Esophagus muscularis mucosa (tissue), 4 donors: ENCODE measurements at regions not wholly inside any gene's neighbourhood (a gene's known extent, or its start where the extent isn't known, plus 50 kb on each side); places are given as distances from the start of the nearest gene placed in this dataset.
"Not testable (repeated sequence)": the region's sequence is repeated elsewhere in the genome, so short reads cannot be mapped to it uniquely, and the experiment has no call there.

Experiments
- DNase-seq: peaks from one replicate; pipeline ENCODE4 v3.0.0-alpha.2; 2017; ENCODE audit errors: extremely low spot score
- H3K27ac ChIP-seq, 4 donors: fragments of 200-600 bp; sonication (generic); replicated peaks in 1 of 4; 1 replicate in 3 of 4; 2 replicates in 1 of 4; pipeline ENCODE4 v1.5.1; 2016 to 2019; ENCODE audit warnings: mild to moderate bottlenecking in 1 of 4
- H3K27me3 ChIP-seq, 4 donors: fragments of 200-600 bp; sonication (generic); one replicate each; pipeline versions ENCODE4 v1.5.1 to v1.6.0; 2016 to 2019
- H3K36me3 ChIP-seq, 4 donors: fragments of 200-600 bp; sonication (generic); one replicate each; pipeline ENCODE4 v1.5.1; 2016 to 2019
- H3K4me1 ChIP-seq, 4 donors: fragments of 200-600 bp; sonication (generic); one replicate each; pipeline ENCODE4 v1.5.1; 2016 to 2019
- H3K4me3 ChIP-seq, 4 donors: fragments of 200-600 bp; sonication (generic); 1 replicate in 2 of 4; 2 replicates in 2 of 4; pipeline ENCODE4 v1.5.1; 2016 to 2019; ENCODE audit warnings: mild to moderate bottlenecking in 4 of 4, moderate library complexity in 1 of 4
- H3K9me3 ChIP-seq, 4 donors: fragments of 200-600 bp; sonication (generic); 1 replicate in 3 of 4; 2 replicates in 1 of 4; pipeline ENCODE4 v1.5.1; 2016 to 2019
- CTCF ChIP-seq, 3 experiments: fragments of 200-600 bp in 2 of 3; fragments of 450-650 bp in 1 of 3; sonication (generic) in 2 of 3; IDR thresholded peaks; one replicate each; pipeline ENCODE4 v1.5.1; 2017 to 2019; ENCODE audit warnings: antibody characterized with exemption in 3 of 3, mild to moderate bottlenecking in 2 of 3, moderate library complexity in 1 of 3
- EP300 ChIP-seq: sonication (generic); formaldehyde crosslinking; IDR thresholded peaks from one replicate; pipeline ENCODE4 v1.6.1; 2017; ENCODE audit warnings: antibody characterized with exemption
- POLR2A ChIP-seq: fragments of 450-650 bp; IDR thresholded peaks from one replicate; pipeline ENCODE4 v1.6.1; 2017; ENCODE audit warnings: antibody characterized with exemption, moderate library complexity, mild to moderate bottlenecking, low read depth
- POLR2AphosphoS5 ChIP-seq, 2 donors: sonication (generic); formaldehyde crosslinking; IDR thresholded peaks; one replicate each; pipeline ENCODE4 v1.6.1; 2017; ENCODE audit warnings: antibody characterized with exemption in 2 of 2
- WGBS: methylation state at CpG from one replicate; pipeline ENCODE4 v1.1.5; 2018; 5-methylcytosine and 5-hydroxymethylcytosine counted together
- intact Hi-C: fragments of 100-400 bp; cut with DNase I; formaldehyde crosslinking; loops from one replicate; pipeline ENCODE4 v1.15.1; 2023

GRCh38 chr22:26082866-26083265 is 86.4 kb upstream of the SEZ6L start:
- Histone ChIP-seq H3K9me3 (no peaks in the 10 kb centered on the region), H3K27me3 (peaks cover 0 to 48% (median 0%) of the 10 kb centered on the region in 4 donors), H3K36me3 (no peaks in the 10 kb centered on the region), H3K4me1 (no peaks in the 10 kb centered on the region), H3K27ac (no peak overlapping the region), H3K4me3 (no peak overlapping the region)
- DNase-seq: no peak
- no peak for TF ChIP-seq POLR2AphosphoS5 (IDR thresholded peaks at IDR 0.05)
- TF ChIP-seq POLR2A: no peak
- no peak for TF ChIP-seq CTCF (IDR thresholded peaks at IDR 0.05)
- no peak for TF ChIP-seq EP300
- intact Hi-C loops: no loop called here

GRCh38 chr22:26086359-26086758 is 82.9 kb upstream of the SEZ6L start:
- intact Hi-C loops: no loop called here
- WGBS: 44% methylated on average over 1 of the region's 1 CpG
- no peak for TF ChIP-seq EP300
- TF ChIP-seq POLR2AphosphoS5 (IDR thresholded peaks at IDR 0.05): no peak
- no peak for TF ChIP-seq POLR2A
- no peak for TF ChIP-seq CTCF (IDR thresholded peaks at IDR 0.05)
- no peaks in the 10 kb centered on the region for H3K9me3 ChIP-seq
- peaks cover 0 to 51% (median 0%) of the 10 kb centered on the region in 4 donors for H3K27me3 ChIP-seq
- no peaks in the 10 kb centered on the region for H3K36me3 ChIP-seq
- DNase-seq: no peak
- H3K4me1 ChIP-seq: no peaks in the 10 kb centered on the region
- H3K4me3 ChIP-seq: no peak overlapping the region
- H3K27ac ChIP-seq: no peak overlapping the region

GRCh38 chr22:26087816-26088215 is 81.4 kb upstream of the SEZ6L start:
- TF ChIP-seq CTCF (IDR thresholded peaks at IDR 0.05): no peak
- no peak for TF ChIP-seq POLR2A
- TF ChIP-seq POLR2AphosphoS5 (IDR thresholded peaks at IDR 0.05): no peak
- TF ChIP-seq EP300: no peak
- 89% methylated on average over 8 of the region's 8 CpGs for WGBS
- intact Hi-C loops: no loop called here

GRCh38 chr22:26090821-26091220 is 78.4 kb upstream of the SEZ6L start:
- Histone ChIP-seq H3K9me3 (no peaks in the 10 kb centered on the region), H3K4me1 (no peaks in the 10 kb centered on the region), H3K27ac (no peak overlapping the region), H3K27me3 (peaks cover 0 to 64% (median 0%) of the 10 kb centered on the region in 4 donors), H3K4me3 (no peak overlapping the region), H3K36me3 (no peaks in the 10 kb centered on the region)
- WGBS: 62% methylated on average over 6 of the region's 6 CpGs
- no peak for DNase-seq
- TF ChIP-seq POLR2AphosphoS5 (IDR thresholded peaks at IDR 0.05): no peak
- no peak for TF ChIP-seq EP300
- no peak for TF ChIP-seq POLR2A
- TF ChIP-seq CTCF (IDR thresholded peaks at IDR 0.05): no peak
- intact Hi-C loops: no loop called here

More at GRCh38 chr22:26087816-26088215, 81.4 kb upstream of the SEZ6L start:
- H3K36me3 ChIP-seq: no peaks in the 10 kb centered on the region
- no peaks in the 10 kb centered on the region for H3K4me1 ChIP-seq
- no peak for DNase-seq
- peaks cover 0 to 50% (median 0%) of the 10 kb centered on the region in 4 donors for H3K27me3 ChIP-seq
- H3K4me3 ChIP-seq: no peak overlapping the region
- H3K9me3 ChIP-seq: no peaks in the 10 kb centered on the region
- no peak overlapping the region for H3K27ac ChIP-seq

GRCh38 chr22:26094497-26094896 is 74.8 kb upstream of the SEZ6L start:
- H3K27ac ChIP-seq, H3K36me3 ChIP-seq, DNase-seq, H3K4me3 ChIP-seq, H3K9me3 ChIP-seq, H3K4me1 ChIP-seq, intact Hi-C loops: not testable (repeated sequence)
- WGBS: 94% methylated on average over 7 of the region's 7 CpGs
- peaks cover 0 to 41% (median 0%) of the 10 kb centered on the region in 4 donors for H3K27me3 ChIP-seq
